Testis (tissue), 2 donors: ENCODE measurements at regions not wholly inside any gene's neighbourhood (a gene's known extent, or its start where the extent isn't known, plus 50 kb on each side); places are given as distances from the start of the nearest gene placed in this dataset.

Source experiments
- POLR2A ChIP-seq: fragments of 450-650 bp; IDR thresholded peaks from one replicate; pipeline ENCODE4 v1.6.1; 2017; ENCODE audit warnings: antibody characterized with exemption, mild to moderate bottlenecking, moderate library complexity
- TF ChIP-seq, protein P1 (sequence below), 3 experiments: fragments of 450-650 bp in 2 of 3; fragments of 200-600 bp in 1 of 3; sonication (generic) in 1 of 3; IDR thresholded peaks; one replicate each; pipeline ENCODE4 v1.5.1; 2016 to 2019; ENCODE audit warnings: antibody characterized with exemption in 3 of 3, mild to moderate bottlenecking in 2 of 3, moderate library complexity in 1 of 3

DNA sequence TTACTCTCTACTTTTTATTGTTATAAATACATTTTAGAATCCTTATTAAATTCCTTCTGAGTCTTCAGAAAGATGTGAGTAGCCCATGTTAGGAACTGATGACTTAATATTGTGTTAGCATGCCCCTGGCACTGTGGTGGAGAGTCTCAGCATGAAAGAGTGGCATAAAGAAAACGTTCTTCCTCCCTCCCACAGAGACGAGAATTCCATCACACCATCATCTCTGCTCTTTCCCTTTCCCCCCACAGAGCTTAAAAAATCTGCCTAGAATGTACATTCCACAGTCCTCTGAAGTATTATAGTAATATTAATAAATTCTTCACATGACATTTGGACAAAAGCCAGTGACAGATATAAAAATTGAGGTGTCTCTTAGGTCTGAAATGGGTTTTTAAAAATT lies 117.8 kb upstream of the DKK2 start:
- TF ChIP-seq, protein P1, sequence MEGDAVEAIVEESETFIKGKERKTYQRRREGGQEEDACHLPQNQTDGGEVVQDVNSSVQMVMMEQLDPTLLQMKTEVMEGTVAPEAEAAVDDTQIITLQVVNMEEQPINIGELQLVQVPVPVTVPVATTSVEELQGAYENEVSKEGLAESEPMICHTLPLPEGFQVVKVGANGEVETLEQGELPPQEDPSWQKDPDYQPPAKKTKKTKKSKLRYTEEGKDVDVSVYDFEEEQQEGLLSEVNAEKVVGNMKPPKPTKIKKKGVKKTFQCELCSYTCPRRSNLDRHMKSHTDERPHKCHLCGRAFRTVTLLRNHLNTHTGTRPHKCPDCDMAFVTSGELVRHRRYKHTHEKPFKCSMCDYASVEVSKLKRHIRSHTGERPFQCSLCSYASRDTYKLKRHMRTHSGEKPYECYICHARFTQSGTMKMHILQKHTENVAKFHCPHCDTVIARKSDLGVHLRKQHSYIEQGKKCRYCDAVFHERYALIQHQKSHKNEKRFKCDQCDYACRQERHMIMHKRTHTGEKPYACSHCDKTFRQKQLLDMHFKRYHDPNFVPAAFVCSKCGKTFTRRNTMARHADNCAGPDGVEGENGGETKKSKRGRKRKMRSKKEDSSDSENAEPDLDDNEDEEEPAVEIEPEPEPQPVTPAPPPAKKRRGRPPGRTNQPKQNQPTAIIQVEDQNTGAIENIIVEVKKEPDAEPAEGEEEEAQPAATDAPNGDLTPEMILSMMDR (IDR thresholded peaks at IDR 0.05), result no peak
- no peak for TF ChIP-seq POLR2A
